ENCODE measurements at regions not wholly inside any gene's neighbourhood (a gene's known extent, or its start where the extent isn't known, plus 50 kb on each side); places are given as distances from the start of the nearest gene placed in this dataset.
"Not testable (repeated sequence)": the region's sequence is repeated elsewhere in the genome, so short reads cannot be mapped to it uniquely, and the experiment has no call there.

- H3K4me3 ChIP-seq (ENCODE audit: low read depth in 1 of 3, low read length in 3 of 3); FAIRE-seq; H3K36me3 ChIP-seq (ENCODE audit: control insufficient read depth in 3 of 3, insufficient read depth in 2 of 3, low read depth in 1 of 3, low read length in 3 of 3); H3K4me1 ChIP-seq (ENCODE audit: control insufficient read depth in 3 of 3, insufficient read depth in 2 of 3, low read depth in 1 of 3, low read length in 2 of 3); H3K27me3 ChIP-seq (ENCODE audit: control insufficient read depth in 3 of 3, insufficient read depth in 3 of 3, low read length in 3 of 3); DNase-seq; H3K27ac ChIP-seq (ENCODE audit: low read depth in 1 of 3, low read length in 2 of 3): not testable (repeated sequence)
- 82 to 86% (median 83%) methylated on average over 6 of the region's 6 CpGs for WGBS, 3 donors
- H3K9me3 ChIP-seq (ENCODE audit: control insufficient read depth in 2 of 2, insufficient read depth in 1 of 2, low read depth in 1 of 2, low read length in 1 of 2) = peaks cover 0 to 17% of the 10 kb centered on the region in 2 donors
Measured at GRCh38 chr21:38899985-38900384, 94.3 kb downstream of the ETS2 start.

- Histone ChIP-seq H3K4me1 (ENCODE audit: control insufficient read depth in 3 of 3, insufficient read depth in 2 of 3, low read depth in 1 of 3, low read length in 2 of 3) (no peaks in the 10 kb centered on the region), H3K36me3 (ENCODE audit: control insufficient read depth in 3 of 3, insufficient read depth in 2 of 3, low read depth in 1 of 3, low read length in 3 of 3) (no peaks in the 10 kb centered on the region), H3K4me3 (ENCODE audit: low read depth in 1 of 3, low read length in 3 of 3) (no peak overlapping the region), H3K9me3 (ENCODE audit: control insufficient read depth in 2 of 2, insufficient read depth in 1 of 2, low read depth in 1 of 2, low read length in 1 of 2) (peaks cover 0 to 17% of the 10 kb centered on the region in 2 donors), H3K27ac (ENCODE audit: low read depth in 1 of 3, low read length in 2 of 3) (no peak overlapping the region), H3K27me3 (ENCODE audit: control insufficient read depth in 3 of 3, insufficient read depth in 3 of 3, low read length in 3 of 3) (no peaks in the 10 kb centered on the region)
- 64 to 79% (median 67%) methylated on average over 3 of the region's 3 CpGs for WGBS, 3 donors
- FAIRE-seq (no peak), DNase-seq (no peak)
Measured at GRCh38 chr21:38899277-38899947, 93.7 kb downstream of the ETS2 start.

- FAIRE-seq = no peak
- no peak overlapping the region for H3K27ac ChIP-seq (ENCODE audit: low read depth in 1 of 3, low read length in 2 of 3)
- 73 to 82% (median 75%) methylated on average over 5 of the region's 5 CpGs for WGBS, 3 donors
Measured at GRCh38 chr21:38898422-38899096, 92.8 kb downstream of the ETS2 start.

GRCh38 chr21:38897532-38898421 lies 92.0 kb downstream of the ETS2 start:
- Histone ChIP-seq H3K27ac (ENCODE audit: low read depth in 1 of 3, low read length in 2 of 3) (no peak overlapping the region), H3K4me3 (ENCODE audit: low read depth in 1 of 3, low read length in 3 of 3) (no peak overlapping the region), H3K27me3 (ENCODE audit: control insufficient read depth in 3 of 3, insufficient read depth in 3 of 3, low read length in 3 of 3) (no peaks in the 10 kb centered on the region), H3K9me3 (ENCODE audit: control insufficient read depth in 2 of 2, insufficient read depth in 1 of 2, low read depth in 1 of 2, low read length in 1 of 2) (peaks cover 0 to 12% of the 10 kb centered on the region in 2 donors), H3K4me1 (ENCODE audit: control insufficient read depth in 3 of 3, insufficient read depth in 2 of 3, low read depth in 1 of 3, low read length in 2 of 3) (no peaks in the 10 kb centered on the region), H3K36me3 (ENCODE audit: control insufficient read depth in 3 of 3, insufficient read depth in 2 of 3, low read depth in 1 of 3, low read length in 3 of 3) (no peaks in the 10 kb centered on the region)
- DNase-seq = peak in 1 of 2 donors; percentile 25
- FAIRE-seq = no peak
- 20 to 51% (median 36%) methylated on average over 6 of the region's 6 CpGs for WGBS, 3 donors

More at GRCh38 chr21:38898422-38899096, 92.8 kb downstream of the ETS2 start:
- no peak for DNase-seq
- Histone ChIP-seq H3K4me3 (ENCODE audit: low read depth in 1 of 3, low read length in 3 of 3) (no peak overlapping the region), H3K27me3 (ENCODE audit: control insufficient read depth in 3 of 3, insufficient read depth in 3 of 3, low read length in 3 of 3) (no peaks in the 10 kb centered on the region), H3K4me1 (ENCODE audit: control insufficient read depth in 3 of 3, insufficient read depth in 2 of 3, low read depth in 1 of 3, low read length in 2 of 3) (no peaks in the 10 kb centered on the region), H3K36me3 (ENCODE audit: control insufficient read depth in 3 of 3, insufficient read depth in 2 of 3, low read depth in 1 of 3, low read length in 3 of 3) (no peaks in the 10 kb centered on the region), H3K9me3 (ENCODE audit: control insufficient read depth in 2 of 2, insufficient read depth in 1 of 2, low read depth in 1 of 2, low read length in 1 of 2) (peaks cover 0 to 17% of the 10 kb centered on the region in 2 donors)

- FAIRE-seq (no peak), DNase-seq (no peak)
- Histone ChIP-seq H3K4me3 (ENCODE audit: low read depth in 1 of 3, low read length in 3 of 3) (no peak overlapping the region), H3K27ac (ENCODE audit: low read depth in 1 of 3, low read length in 2 of 3) (no peak overlapping the region), H3K36me3 (ENCODE audit: control insufficient read depth in 3 of 3, insufficient read depth in 2 of 3, low read depth in 1 of 3, low read length in 3 of 3) (no peaks in the 10 kb centered on the region), H3K27me3 (ENCODE audit: control insufficient read depth in 3 of 3, insufficient read depth in 3 of 3, low read length in 3 of 3) (no peaks in the 10 kb centered on the region), H3K9me3 (ENCODE audit: control insufficient read depth in 2 of 2, insufficient read depth in 1 of 2, low read depth in 1 of 2, low read length in 1 of 2) (no peaks in the 10 kb centered on the region), H3K4me1 (ENCODE audit: control insufficient read depth in 3 of 3, insufficient read depth in 2 of 3, low read depth in 1 of 3, low read length in 2 of 3) (no peaks in the 10 kb centered on the region)
- 94 to 98% (median 95%) methylated on average over 3 of the region's 3 CpGs for WGBS, 3 donors
Measured at GRCh38 chr21:38894899-38895298, 89.2 kb downstream of the ETS2 start.

- no peaks in the 10 kb centered on the region for H3K36me3 ChIP-seq (ENCODE audit: control insufficient read depth in 3 of 3, insufficient read depth in 2 of 3, low read depth in 1 of 3, low read length in 3 of 3)
- peak overlapping the region in 1 of 3 donors; percentile 54 for H3K27ac ChIP-seq (ENCODE audit: low read depth in 1 of 3, low read length in 2 of 3)
- H3K9me3 ChIP-seq (ENCODE audit: control insufficient read depth in 2 of 2, insufficient read depth in 1 of 2, low read depth in 1 of 2, low read length in 1 of 2) = peaks cover 0 to 16% of the 10 kb centered on the region in 2 donors
- WGBS, 3 donors = 48 to 69% (median 68%) methylated on average over 2 of the region's 2 CpGs
- H3K27me3 ChIP-seq (ENCODE audit: control insufficient read depth in 3 of 3, insufficient read depth in 3 of 3, low read length in 3 of 3) = no peaks in the 10 kb centered on the region
- no peak overlapping the region for H3K4me3 ChIP-seq (ENCODE audit: low read depth in 1 of 3, low read length in 3 of 3)
- H3K4me1 ChIP-seq (ENCODE audit: control insufficient read depth in 3 of 3, insufficient read depth in 2 of 3, low read depth in 1 of 3, low read length in 2 of 3) = no peaks in the 10 kb centered on the region
- DNase-seq = no peak
- no peak for FAIRE-seq
Measured at GRCh38 chr21:38888991-38889561, 83.3 kb downstream of the ETS2 start.

GRCh38 chr21:38887749-38888148 lies 82.0 kb downstream of the ETS2 start:
- DNase-seq (no peak), FAIRE-seq (no peak)
- Histone ChIP-seq H3K4me3 (ENCODE audit: low read depth in 1 of 3, low read length in 3 of 3) (no peak overlapping the region), H3K27ac (ENCODE audit: low read depth in 1 of 3, low read length in 2 of 3) (no peak overlapping the region), H3K9me3 (ENCODE audit: control insufficient read depth in 2 of 2, insufficient read depth in 1 of 2, low read depth in 1 of 2, low read length in 1 of 2) (peaks cover 0 to 16% of the 10 kb centered on the region in 2 donors), H3K36me3 (ENCODE audit: control insufficient read depth in 3 of 3, insufficient read depth in 2 of 3, low read depth in 1 of 3, low read length in 3 of 3) (no peaks in the 10 kb centered on the region), H3K4me1 (ENCODE audit: control insufficient read depth in 3 of 3, insufficient read depth in 2 of 3, low read depth in 1 of 3, low read length in 2 of 3) (no peaks in the 10 kb centered on the region), H3K27me3 (ENCODE audit: control insufficient read depth in 3 of 3, insufficient read depth in 3 of 3, low read length in 3 of 3) (no peaks in the 10 kb centered on the region)
- 86 to 91% (median 90%) methylated on average over 2 of the region's 2 CpGs for WGBS, 3 donors

GRCh38 chr21:38887062-38887686 lies 81.4 kb downstream of the ETS2 start:
- no peaks in the 10 kb centered on the region for H3K27me3 ChIP-seq (ENCODE audit: control insufficient read depth in 3 of 3, insufficient read depth in 3 of 3, low read length in 3 of 3)
- H3K9me3 ChIP-seq (ENCODE audit: control insufficient read depth in 2 of 2, insufficient read depth in 1 of 2, low read depth in 1 of 2, low read length in 1 of 2) = peaks cover 0 to 16% of the 10 kb centered on the region in 2 donors
- FAIRE-seq (no peak), DNase-seq (no peak)
- H3K4me3 ChIP-seq (ENCODE audit: low read depth in 1 of 3, low read length in 3 of 3) = no peak overlapping the region
- H3K36me3 ChIP-seq (ENCODE audit: control insufficient read depth in 3 of 3, insufficient read depth in 2 of 3, low read depth in 1 of 3, low read length in 3 of 3) = no peaks in the 10 kb centered on the region
- H3K4me1 ChIP-seq (ENCODE audit: control insufficient read depth in 3 of 3, insufficient read depth in 2 of 3, low read depth in 1 of 3, low read length in 2 of 3) = no peaks in the 10 kb centered on the region
- 80 to 84% (median 82%) methylated on average over 5 of the region's 5 CpGs for WGBS, 3 donors
- H3K27ac ChIP-seq (ENCODE audit: low read depth in 1 of 3, low read length in 2 of 3) = no peak overlapping the region

Data from small intestine (tissue), 7 donors.